ENCODE measurements at regions not wholly inside any gene's neighbourhood (a gene's known extent, or its start where the extent isn't known, plus 50 kb on each side); places are given as distances from the start of the nearest gene placed in this dataset.

GRCh38 chr2:103740631-103741030 is 978.8 kb downstream of the TMEM182 start (continued):
- TF ChIP-seq ZBTB20 (tag by site-specific recombination; IDR thresholded peaks at IDR 0.05) (no peak), BCL6B (tag by site-specific recombination; IDR thresholded peaks at IDR 0.05) (no peak), KLF10 (tag by site-specific recombination; IDR thresholded peaks at IDR 0.05) (no peak), GLIS1 (tag by site-specific recombination; IDR thresholded peaks at IDR 0.05) (no peak), KLF8 (tag by site-specific recombination; IDR thresholded peaks at IDR 0.05) (no peak), ZNF248 (tag by site-specific recombination; IDR thresholded peaks at IDR 0.05) (no peak), PRDM1 (tag by site-specific recombination; IDR thresholded peaks at IDR 0.05) (no peak), ZNF2 (tag by site-specific recombination; IDR thresholded peaks at IDR 0.05) (no peak), TSHZ1 (tag by site-specific recombination; IDR thresholded peaks at IDR 0.05; ENCODE audit: borderline replicate concordance) (no peak), ZNF354C (tag by site-specific recombination; IDR thresholded peaks at IDR 0.05; ENCODE audit: borderline replicate concordance, low read depth) (no peak), ZBTB48 (tag by site-specific recombination; IDR thresholded peaks at IDR 0.05) (no peak)

- no peak overlapping the region for H3K27ac ChIP-seq (ENCODE audit: extremely low read depth, low read depth, low read length)
- H3K9me3 ChIP-seq (ENCODE audit: control insufficient read depth, insufficient read depth, low read depth, low read length), result no peaks in the 10 kb centered on the region
- TF ChIP-seq TRIM28 (IDR thresholded peaks at IDR 0.05; ENCODE audit: borderline replicate concordance, low read length) (no peak), KLF17 (tag by site-specific recombination; IDR thresholded peaks at IDR 0.05) (no peak), ZNF600 (tag by site-specific recombination; IDR thresholded peaks at IDR 0.05) (no peak), SP3 (tag by site-specific recombination; IDR thresholded peaks at IDR 0.05) (no peak), ZBTB17 (tag by site-specific recombination; IDR thresholded peaks at IDR 0.05) (no peak), ZNF830 (tag by site-specific recombination; IDR thresholded peaks at IDR 0.05; ENCODE audit: low read depth) (no peak)
- no peak overlapping the region for H3K4me3 ChIP-seq (ENCODE audit: low read depth, low read length)
- CTCF ChIA-PET, result interaction anchor here (0.7 kb wide), 1 partner anchor 189 kb away, joined by 3 read pairs; no protein-coding TSS in a partner anchor
- H3K36me3 ChIP-seq (ENCODE audit: control insufficient read depth in 2 of 2, insufficient read depth in 1 of 2, low read length in 2 of 2), result no peaks in the 10 kb centered on the region
- H3K4me1 ChIP-seq (ENCODE audit: control insufficient read depth, insufficient read depth, low read length), result no peaks in the 10 kb centered on the region
- POLR2A ChIA-PET, result no interaction called here
Observed at GRCh38 chr2:103743195-103743594, 981.4 kb downstream of the TMEM182 start.

- Histone ChIP-seq H3K4me3 (ENCODE audit: low read depth, low read length) (no peak overlapping the region), H3K36me3 (ENCODE audit: control insufficient read depth in 2 of 2, insufficient read depth in 1 of 2, low read length in 2 of 2) (no peaks in the 10 kb centered on the region), H3K4me1 (ENCODE audit: control insufficient read depth, insufficient read depth, low read length) (no peaks in the 10 kb centered on the region), H3K27ac (ENCODE audit: extremely low read depth, low read depth, low read length) (no peak overlapping the region), H3K9me3 (ENCODE audit: control insufficient read depth, insufficient read depth, low read depth, low read length) (no peaks in the 10 kb centered on the region)
- TF ChIP-seq ZBTB11 (tag by site-specific recombination; conservative IDR thresholded peaks at IDR 0.05; ENCODE audit: low read depth), result no peak
- no peak for TF ChIP-seq HOXD13 (CRISPR knock-in tag; IDR thresholded peaks at IDR 0.05; ENCODE audit: borderline replicate concordance)
- no peak for TF ChIP-seq ZNF133 (tag by site-specific recombination; IDR thresholded peaks at IDR 0.05)
- no peak for TF ChIP-seq ZBTB7A (tag by site-specific recombination; IDR thresholded peaks at IDR 0.05; ENCODE audit: low read depth)
- no peak for TF ChIP-seq ZNF292 (tag by site-specific recombination; IDR thresholded peaks at IDR 0.05; ENCODE audit: borderline replicate concordance, low read depth)
- ChIA-PET CTCF (no interaction called here), POLR2A (no interaction called here)
Observed at GRCh38 chr2:103754530-103754929, 992.7 kb downstream of the TMEM182 start.
